ENCODE measurements at regions not wholly inside any gene's neighbourhood (a gene's known extent, or its start where the extent isn't known, plus 50 kb on each side); places are given as distances from the start of the nearest gene placed in this dataset.
"Not testable (repeated sequence)": the region's sequence is repeated elsewhere in the genome, so short reads cannot be mapped to it uniquely, and the experiment has no call there.

DNA sequence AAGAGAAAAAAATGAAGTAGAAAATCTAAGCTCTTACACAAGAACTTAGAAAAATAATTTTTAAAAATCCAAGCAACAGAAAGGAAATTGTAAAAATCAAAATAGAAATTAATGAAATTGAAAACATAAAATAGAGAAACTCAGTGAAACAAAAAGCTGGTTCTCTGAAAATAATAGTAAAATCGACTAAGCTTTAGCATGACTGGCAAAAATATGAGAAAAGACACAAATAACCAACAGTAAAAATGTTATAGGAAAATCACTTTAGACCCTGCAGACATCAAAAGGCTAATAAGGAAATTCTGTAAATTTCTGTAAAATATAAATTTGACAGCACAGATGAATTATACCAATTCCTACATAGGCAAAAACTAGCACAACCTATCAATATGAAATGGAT lies 768.9 kb upstream of the LRRTM1 start:
- FAIRE-seq: no peak

DNA sequence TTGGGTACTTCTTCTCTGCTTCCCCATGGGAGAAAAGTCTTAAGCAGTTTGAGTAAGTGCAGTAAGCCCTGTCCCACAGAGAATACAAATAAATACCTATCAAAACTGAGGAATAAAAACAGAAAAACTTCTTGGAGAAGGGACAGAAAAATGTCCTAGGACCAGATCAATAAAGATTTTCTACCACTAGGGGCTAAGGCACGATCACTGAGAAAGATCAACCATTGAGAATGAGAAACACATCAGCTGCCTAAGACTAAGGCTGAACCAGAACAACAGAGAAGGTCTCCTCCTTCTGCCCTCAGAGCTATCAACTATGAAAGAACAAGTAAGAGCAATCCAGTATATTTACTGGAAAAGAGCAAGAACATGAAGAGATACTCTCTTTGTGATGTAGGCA lies 763.6 kb upstream of the LRRTM1 start:
- FAIRE-seq: no peak

DNA sequence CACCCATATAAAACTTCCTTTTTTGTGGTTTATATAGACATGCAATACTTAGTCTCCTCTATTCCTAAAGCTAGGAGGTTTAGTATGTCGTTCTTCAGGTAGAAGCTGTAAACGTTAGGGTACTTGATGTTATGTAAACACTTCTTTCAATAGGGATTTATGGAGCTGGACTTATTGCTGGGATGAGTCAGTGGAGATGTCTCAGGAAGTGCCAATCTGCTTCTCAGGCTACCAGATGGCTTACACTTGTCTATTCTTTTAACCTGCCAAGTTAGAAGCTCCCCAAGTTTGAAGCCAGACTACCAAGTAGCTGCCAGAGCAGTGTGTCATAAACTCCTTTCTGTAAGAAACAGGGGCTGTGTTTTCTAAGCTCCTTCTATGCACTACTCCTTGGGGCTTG lies 756.5 kb upstream of the LRRTM1 start:
- no peak for FAIRE-seq

DNA sequence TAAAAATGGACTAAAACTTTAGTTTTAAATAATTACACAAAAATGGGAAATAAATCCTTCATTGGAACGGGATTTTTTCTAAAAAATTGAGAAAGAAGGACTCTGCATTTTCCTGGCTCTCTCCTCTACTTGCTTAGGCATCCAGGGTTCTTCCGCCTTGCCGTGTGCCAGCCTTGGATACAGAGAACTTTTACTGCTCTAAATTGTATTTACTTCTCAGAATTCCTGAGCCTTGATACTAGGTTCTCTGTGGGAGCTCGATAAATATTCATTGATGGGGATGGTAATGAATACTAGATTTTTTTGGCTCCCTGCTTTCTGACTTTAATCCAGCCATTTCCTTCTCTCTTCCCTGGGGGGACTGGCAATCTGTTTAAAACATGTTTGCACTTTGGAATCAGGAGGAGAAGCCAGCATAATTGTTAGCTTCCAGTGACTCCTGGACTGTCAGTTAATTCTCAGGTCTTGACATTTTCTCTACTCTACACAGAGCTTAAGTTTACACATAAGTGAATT lies 746.1 kb upstream of the LRRTM1 start:
- no peak for FAIRE-seq

DNA sequence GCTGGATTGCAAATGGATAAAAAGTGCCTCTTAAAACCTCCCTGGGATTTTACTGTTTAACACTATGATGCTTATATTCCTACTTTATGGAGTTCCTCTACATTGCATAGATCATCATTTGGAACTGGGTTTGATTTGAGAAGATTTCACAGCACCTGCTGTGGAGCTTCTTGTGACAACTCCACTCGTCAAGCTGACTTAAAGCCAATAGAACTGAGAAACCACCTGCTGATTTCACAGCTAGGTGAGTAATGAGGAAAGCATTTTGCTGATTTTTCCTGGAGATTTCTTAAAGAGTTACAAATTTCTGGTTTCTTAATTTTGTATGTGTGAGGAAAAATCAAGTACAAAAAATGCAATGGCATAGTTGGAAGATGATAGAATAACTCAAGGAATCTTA lies 739.1 kb upstream of the LRRTM1 start:
- FAIRE-seq: no peak

DNA sequence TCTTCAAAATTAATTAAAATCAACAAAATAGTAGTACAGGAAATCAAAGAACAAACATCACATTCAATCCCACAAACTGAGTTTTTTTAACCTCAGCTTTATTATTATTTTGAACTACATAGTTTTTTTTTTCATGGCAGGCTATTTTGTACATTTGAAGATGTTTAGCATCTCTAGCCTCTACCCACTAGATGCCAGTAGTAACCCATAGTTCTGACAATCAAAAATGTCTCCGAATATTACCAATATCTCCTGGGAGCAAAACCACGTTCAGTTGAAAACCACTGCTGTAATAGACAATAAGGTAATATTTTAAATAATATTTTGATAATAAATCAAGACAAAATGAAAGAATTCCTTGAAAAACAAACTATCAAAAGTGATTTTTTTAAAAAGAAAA lies 702.6 kb upstream of the LRRTM1 start:
- no peak for FAIRE-seq

DNA sequence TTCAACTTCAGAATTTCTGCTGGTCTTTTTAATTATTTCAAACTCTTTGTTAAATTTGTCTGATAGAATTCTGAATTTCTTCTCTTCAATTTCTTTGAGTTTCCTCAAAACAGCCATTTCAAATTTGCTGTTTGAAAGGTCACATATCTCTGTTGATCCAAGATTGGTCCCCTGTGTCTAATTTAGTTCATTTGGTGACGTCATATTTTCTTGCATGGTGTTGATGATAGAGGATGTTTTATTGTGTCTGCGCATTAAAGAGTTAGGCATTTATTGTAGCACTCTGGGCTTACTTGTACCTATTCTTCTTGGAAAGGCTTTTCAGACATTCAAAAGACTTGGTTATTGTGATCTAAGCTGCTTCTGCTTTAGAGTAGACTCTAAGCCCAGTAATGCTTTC lies 698.4 kb upstream of the LRRTM1 start:
- FAIRE-seq: no peak

DNA sequence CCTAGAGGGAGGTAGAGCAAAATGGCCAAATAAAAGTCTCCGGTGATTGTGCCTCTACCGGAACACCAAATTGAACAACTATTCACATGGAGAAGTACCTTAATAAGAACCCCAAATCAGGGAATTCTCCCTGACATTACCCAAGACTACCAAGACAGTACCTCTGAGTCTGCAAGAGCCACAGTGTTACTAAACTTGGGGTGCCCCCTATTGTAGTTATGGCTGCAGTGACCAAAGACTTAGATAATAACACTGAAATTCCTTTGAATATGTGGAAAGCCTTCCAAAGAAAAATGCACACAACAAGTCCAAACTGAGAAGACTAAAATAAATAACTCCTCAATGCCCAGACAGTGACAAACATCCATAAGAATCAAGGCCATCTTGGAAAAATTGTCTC lies 682.9 kb upstream of the LRRTM1 start:
- no peak for FAIRE-seq

DNA sequence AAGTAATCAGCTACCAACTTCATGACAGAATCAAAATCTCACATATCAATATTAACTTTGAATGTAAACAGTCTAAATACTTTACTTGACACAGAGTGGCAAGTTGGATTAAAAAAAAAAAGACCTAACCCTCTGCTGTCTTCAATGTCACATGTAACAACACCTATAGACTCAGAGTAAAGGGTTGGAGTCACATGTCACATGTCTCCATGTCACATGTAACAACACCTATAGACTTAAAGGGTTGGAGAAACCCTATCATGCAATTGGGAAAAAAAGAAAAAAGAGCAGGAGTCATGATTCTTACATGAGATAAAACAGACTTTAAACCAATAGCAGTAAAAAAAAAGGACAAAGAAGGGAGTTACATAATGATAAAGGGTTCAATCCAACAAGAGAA lies 665.3 kb upstream of the LRRTM1 start:
- no peak for FAIRE-seq

DNA sequence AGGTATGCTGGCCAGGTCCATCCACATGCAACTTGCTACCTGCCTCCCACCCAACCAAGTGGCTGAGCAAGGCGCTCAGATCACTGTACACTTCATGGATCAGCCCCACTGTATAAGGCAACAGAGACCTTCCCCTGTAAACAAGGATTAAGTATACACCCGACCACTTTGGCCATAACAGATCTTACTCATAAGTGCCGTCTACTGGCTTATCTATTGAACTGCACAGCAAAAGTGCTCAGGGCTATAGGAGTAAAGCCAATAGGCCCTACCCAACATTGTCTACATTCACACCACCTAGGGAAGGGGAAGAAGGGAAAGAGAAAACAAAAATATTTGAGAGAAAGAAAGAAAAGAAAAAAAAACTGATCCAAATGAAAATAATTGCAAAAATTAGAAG lies 663.9 kb upstream of the LRRTM1 start:
- FAIRE-seq: no peak

DNA sequence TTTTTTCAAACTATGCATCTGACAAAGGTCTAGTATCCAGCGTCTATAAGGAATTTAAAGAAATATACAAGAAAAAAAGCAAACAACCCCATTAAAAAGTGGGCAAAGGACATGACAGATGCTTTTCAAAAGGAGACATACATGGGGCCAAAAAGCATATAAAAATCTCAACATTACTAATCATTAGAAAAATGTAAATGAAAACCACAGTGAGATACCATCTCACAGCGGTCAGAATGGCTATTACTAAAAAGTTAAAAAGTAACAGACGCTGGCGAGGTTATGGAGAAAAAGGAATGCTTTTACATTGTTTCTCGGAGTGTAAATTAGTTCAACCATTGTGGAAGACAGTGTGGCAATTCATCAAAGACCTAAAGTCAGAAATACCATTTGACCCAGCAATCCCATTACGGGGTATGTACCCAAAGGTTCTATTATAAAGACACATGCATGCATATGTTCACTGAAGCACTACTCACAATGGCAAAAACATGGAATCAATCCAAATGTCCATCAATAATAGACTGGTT lies 643.1 kb upstream of the LRRTM1 start:
- FAIRE-seq: no peak

DNA sequence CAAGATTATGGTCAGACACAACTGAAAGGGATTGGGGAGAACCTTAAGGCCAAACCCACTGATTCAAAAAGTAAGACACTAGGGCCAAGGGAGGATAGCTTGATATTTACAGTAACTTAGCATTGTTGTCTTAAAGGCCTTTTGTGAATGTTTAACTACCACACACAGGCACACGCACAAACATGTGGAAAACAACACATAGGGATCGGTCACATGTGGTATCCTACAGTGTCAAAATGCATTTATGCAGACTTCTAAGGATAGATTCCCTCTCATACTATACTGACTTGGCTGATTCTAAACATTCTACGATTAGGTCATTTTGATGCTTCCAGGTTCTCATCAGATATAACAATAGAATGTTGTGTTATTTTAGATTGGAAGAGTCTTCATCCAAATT lies 638.9 kb upstream of the LRRTM1 start:
- FAIRE-seq: no peak

DNA sequence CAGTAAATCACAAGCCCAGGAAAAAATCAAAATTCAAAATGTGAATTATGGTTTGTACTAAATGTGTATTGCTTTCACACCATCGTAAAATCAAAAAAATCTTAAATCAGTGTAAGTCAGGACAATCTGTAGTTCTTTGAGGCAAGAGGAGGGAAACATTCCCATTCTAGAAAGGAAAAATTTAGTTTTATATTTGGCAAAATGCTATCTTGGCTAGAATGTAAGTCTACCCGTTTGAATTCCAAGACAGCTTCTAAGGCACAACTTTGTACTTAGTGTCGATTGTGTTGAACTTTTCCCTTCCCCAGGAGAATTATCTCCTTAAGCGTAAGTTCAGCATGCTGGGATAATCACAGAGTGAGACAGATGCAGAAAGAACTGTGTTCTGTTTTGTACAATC lies 638.2 kb upstream of the LRRTM1 start:
- no peak for FAIRE-seq

DNA sequence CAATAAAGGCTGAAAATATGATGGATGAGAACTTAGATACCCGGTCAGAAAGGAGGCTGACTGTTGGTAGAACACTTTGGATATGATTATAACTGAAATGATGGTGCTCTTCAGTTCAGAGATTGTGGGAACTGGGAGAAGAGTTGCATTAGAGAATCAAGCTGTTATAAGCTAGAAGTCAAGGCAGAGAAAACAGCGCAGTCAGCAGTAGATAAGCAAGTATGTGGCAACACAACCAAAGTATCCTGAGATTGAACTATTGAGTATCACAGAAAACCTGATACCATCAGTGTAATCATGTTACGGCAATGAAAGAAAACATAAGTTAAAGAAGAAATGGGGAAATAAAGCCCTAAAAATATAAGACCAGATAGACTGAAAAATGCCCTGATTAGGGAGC lies 633.9 kb upstream of the LRRTM1 start:
- FAIRE-seq: no peak

DNA sequence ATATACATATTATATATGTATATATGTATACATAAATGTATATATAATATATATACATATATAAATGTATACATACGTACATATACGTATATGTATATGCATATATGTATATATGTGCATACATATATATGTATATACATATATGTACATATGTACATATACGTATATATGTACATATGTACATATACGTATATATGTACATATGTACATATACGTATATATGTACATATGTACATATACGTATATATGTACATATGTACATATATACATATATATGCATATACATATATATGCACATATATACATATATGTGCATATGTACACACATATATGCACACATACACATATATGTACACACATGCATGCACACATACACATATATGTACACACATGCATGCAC lies 627.3 kb upstream of the LRRTM1 start:
- not testable (repeated sequence) for FAIRE-seq

DNA sequence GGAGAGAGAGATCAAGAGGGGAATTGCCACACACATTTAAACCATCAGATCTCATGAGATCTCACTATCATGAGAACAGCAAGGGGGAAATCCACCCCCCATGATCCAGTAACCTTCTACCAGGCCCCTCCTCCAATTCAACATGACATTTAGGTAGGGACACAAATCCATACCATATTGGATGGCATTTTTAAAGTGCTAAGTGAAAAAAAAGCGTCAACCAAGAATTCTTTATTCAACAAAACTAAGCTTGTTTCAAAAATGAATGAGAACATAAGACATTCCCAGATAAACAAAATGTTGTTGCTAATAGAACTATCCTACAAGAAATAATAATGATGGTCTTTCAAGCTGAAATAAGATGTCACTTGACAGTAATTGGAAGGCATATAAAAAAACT lies 626.2 kb upstream of the LRRTM1 start:
- FAIRE-seq: no peak

DNA sequence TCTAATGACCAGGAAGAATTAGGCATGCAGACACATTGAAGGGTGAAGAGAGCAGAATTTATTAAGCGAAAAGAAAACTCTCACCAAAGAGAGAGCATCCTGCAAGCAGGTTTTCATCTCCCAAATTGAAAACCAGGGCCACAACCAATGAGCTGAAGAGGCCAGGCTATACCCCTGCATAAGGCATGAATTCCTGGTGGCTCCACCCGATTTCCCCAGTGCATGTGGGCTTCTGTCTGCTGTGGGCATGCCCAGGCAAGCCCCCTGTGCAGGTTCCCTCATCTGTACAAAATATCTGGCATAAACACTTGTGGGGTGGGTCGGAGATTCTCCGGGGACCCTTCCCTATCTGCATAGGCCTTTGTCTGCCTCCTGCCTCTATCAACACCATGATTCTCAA lies 621.6 kb upstream of the LRRTM1 start:
- FAIRE-seq: no peak

DNA sequence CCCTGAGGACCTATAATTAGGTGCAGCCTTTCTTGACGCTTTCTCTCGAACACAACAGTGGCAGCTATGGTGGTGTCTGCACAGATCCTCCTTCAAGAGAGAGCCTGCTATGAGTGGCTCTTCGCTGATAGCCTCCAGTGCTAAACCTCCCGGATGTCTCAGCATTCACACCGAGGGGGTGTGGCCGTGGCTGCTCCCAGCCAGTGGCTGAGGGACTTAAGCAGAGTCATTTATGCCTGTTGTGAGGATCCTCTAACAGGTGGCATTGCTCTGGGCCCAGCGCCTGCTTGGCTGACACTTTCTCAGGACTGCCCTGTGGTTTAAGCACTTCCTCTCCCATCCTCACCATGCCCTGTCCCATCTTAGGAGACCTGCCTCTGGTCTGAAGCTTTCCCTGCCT lies 592.0 kb upstream of the LRRTM1 start:
- no peak for FAIRE-seq

DNA sequence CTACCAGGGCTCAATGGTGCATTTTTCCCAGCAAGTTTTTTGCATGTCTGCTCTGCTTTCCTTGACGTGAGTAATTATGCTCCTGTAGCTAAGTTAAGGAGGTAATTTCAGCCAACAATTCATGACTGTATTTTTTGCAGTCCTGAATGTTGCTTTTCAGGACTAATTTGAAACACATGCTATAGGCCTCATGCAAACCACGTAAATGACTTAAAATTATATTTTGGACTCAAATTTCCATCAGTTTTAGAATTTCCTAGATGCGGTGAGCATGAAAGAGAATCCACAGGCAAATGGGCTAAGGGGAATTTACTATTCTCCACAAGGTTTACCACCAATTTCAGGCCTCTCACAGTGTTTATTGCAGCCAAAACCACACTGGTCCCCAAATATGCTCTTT lies 589.9 kb upstream of the LRRTM1 start:
- no peak for FAIRE-seq

DNA sequence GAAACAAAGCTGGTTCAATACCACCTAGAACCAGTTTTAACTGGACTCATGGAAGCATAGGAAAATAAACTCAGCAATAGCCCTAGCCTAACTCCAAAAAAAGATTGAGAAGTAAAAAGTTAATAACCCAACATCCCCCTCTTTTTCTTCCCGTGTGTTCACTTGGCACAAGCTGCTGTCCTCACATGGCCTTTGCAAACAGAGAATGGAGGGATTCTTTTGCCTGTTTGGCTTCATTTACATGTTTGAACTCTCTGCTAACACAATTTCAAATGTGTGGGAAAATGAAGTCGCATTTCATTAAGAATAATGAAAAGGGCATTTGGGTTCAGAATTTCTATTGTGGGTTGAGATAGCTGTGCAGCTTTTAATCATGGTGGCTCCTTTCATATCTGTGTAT lies 589.2 kb upstream of the LRRTM1 start:
- no peak for FAIRE-seq

DNA sequence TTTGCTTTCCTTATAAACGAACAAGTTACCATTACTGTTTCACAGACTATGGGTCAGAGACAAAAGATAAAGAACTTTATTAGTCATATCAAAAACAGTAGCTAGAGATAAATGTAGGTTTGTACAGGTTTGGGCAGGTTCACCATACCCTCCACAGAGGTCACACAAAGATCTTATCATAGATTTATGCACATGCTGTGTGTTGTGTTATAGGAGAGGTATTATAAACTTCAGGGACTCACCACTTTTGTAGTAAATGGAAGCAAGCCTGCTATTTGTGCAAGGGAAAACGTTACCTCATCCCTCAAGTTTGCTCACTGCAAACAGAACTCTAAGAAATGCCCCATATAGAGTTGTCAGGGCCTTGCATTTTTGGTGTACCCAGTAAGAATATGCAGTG lies 584.5 kb upstream of the LRRTM1 start:
- no peak for FAIRE-seq

DNA sequence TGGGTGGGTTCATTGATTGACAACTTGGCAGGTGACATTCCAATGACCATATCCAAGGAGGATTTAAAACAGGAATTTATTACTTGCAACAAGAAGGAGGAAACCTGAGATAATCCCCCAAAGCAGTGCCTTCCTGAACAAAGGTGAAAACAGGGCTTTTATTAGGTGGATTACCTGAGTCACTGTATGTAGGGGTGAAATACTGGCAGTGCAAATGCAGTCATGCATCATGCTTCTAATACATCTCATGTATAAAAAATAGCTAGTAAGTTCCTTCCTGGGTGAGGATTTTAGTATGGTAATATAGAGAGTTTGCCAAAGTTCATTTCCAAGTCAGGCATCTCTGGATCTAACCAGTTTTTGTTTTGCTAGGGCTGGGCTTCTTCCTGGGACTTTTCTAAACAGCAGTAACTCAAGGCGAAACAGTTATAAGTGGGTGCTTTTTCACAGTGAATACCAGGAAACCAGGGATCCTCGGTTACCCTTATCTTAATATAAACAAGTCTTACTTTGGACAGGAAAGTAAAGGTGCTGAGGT lies 583.4 kb upstream of the LRRTM1 start:
- no peak for FAIRE-seq

DNA sequence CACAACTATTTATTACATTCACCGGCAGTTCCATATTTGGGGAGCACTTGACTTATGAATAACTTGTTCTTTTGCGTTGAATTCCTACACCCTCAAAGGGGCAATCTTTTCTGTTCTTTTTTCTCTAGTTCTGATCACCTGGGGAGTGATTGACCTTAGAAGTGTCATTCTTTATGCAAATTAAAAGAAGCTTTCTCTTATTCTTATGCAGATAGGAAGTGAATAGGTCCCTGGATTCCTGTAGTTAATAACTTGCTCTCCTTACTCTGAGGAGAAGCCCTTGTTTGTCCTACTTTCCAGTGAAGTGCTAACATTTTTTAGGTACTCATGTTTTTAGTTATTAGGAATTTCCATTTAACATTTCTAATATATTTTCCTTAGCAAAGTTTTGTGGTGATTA lies 569.8 kb upstream of the LRRTM1 start:
- no peak for FAIRE-seq

DNA sequence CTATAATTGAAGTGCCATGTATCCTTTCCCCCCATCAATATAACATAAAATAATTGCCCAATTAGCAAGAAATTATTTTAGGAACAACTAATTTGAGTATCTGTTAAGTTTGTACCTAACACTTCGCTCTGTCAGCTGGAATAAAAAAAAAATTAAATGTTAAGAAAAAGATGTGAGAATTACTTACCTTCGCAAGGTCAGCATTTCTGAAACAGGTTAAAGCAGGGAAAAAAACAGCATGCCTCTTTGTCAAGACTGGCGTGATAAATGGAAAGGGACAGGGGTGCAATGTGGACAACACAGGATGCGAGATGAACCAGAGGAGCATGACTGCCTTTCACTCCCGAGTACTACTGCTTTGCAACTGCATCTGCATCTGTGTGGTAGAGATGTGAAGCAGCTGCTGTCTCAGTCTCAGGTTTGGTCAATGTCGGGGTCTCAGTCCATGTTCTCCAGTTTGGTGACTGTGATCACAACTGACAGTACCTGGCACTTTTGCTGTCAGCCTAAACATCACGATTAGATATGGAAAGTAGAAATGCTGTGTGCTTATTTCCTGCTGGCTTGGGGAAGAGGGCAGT lies 565.4 kb upstream of the LRRTM1 start:
- FAIRE-seq: no peak

DNA sequence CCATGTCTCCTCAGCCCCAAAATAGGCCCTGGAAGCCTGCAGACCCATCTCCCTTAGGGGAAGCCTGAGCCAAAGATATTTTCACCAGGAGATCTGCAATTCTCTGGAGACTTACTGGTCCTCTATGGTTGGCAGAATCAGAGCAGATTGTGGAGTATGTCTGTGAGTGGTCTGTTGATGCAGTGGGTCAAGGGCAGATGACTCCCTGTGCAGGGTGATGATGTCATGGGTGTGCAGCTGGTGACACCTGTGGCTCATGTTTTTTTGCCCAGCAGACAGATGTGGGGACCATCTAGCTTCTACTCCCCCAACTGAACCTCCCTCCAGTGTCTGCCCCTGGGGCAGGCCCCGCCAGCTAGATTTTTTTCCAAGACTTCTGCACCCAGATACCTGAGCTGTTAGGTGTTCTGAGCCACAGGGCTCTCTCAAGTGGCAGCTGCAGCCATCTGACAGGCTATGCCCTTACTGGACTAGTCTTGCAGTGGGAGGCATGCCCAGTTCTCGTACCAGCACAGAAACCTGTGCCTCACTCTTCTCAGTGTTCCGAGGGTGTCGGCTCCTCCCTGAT lies 558.7 kb upstream of the LRRTM1 start:
- FAIRE-seq: no peak
